SW 1271 (cell line): ENCODE measurements at regions not wholly inside any gene's neighbourhood (a gene's known extent, or its start where the extent isn't known, plus 50 kb on each side); places are given as distances from the start of the nearest gene placed in this dataset.

Experiments
- DNase-seq, 2 experiments: peaks; one replicate each; lab custom pipeline; 2025; lab: John Stamatoyannopoulos, UW

- no peak for DNase-seq
These were observed 565.8 kb upstream of the MGMT start for GRCh38 chr10:128901236-128901635.

GRCh38 chr10:128902031-128902710 is 564.9 kb upstream of the MGMT start:
- DNase-seq = no peak

GRCh38 chr10:128907155-128907941 is 559.7 kb upstream of the MGMT start:
- no peak for DNase-seq

GRCh38 chr10:128908099-128908498 is 558.9 kb upstream of the MGMT start:
- DNase-seq = no peak

- no peak for DNase-seq
These were observed 558.5 kb upstream of the MGMT start for GRCh38 chr10:128908499-128908898.

- no peak for DNase-seq
These were observed 554.3 kb upstream of the MGMT start for GRCh38 chr10:128912568-128913311.

GRCh38 chr10:128914681-128915080 is 552.4 kb upstream of the MGMT start:
- DNase-seq = no peak

- DNase-seq = no peak
These were observed 551.4 kb upstream of the MGMT start for GRCh38 chr10:128915630-128916029.

- DNase-seq = no peak
These were observed 550.7 kb upstream of the MGMT start for GRCh38 chr10:128916383-128916782.

GRCh38 chr10:128921389-128922022 is 545.5 kb upstream of the MGMT start:
- no peak for DNase-seq

GRCh38 chr10:128922172-128922571 is 544.9 kb upstream of the MGMT start:
- DNase-seq = no peak

- DNase-seq = no peak
These were observed 544.3 kb upstream of the MGMT start for GRCh38 chr10:128922619-128923196.

- no peak for DNase-seq
These were observed 542.1 kb upstream of the MGMT start for GRCh38 chr10:128924918-128925317.

GRCh38 chr10:128926711-128927110 is 540.3 kb upstream of the MGMT start:
- no peak for DNase-seq

- DNase-seq = no peak
These were observed 539.4 kb upstream of the MGMT start for GRCh38 chr10:128927497-128928161.

- DNase-seq = no peak
These were observed 538.7 kb upstream of the MGMT start for GRCh38 chr10:128928231-128928836.

GRCh38 chr10:128929131-128929530 is 537.9 kb upstream of the MGMT start:
- no peak for DNase-seq

- no peak for DNase-seq
These were observed 537.3 kb upstream of the MGMT start for GRCh38 chr10:128929767-128930166.

- no peak for DNase-seq
These were observed 536.5 kb upstream of the MGMT start for GRCh38 chr10:128930515-128930914.

- DNase-seq = no peak
These were observed 534.8 kb upstream of the MGMT start for GRCh38 chr10:128932071-128932820.
